ENCODE measurements at regions not wholly inside any gene's neighbourhood (a gene's known extent, or its start where the extent isn't known, plus 50 kb on each side); places are given as distances from the start of the nearest gene placed in this dataset.

GRCh38 chr18:61729322-61729721 is 163.5 kb downstream of the RNF152 start:
- H3K27ac ChIP-seq: no peak overlapping the region

GRCh38 chr18:61727241-61728193 is 165.3 kb downstream of the RNF152 start:
- TF ChIP-seq CTCF (conservative IDR thresholded peaks at IDR 0.05; ENCODE audit: low read depth, low read length): no peak
- no peak overlapping the region for H3K27ac ChIP-seq
- no peaks in the 10 kb centered on the region for H3K36me3 ChIP-seq (ENCODE audit: insufficient read depth)
- H3K9ac ChIP-seq: no peak overlapping the region
- H3K4me1 ChIP-seq (ENCODE audit: low read depth, poor library complexity, severe bottlenecking): no peaks in the 10 kb centered on the region
- no peak overlapping the region for H3K4me3 ChIP-seq (IDR thresholded peaks at IDR 0.05; ENCODE audit: insufficient read depth, low read depth, low read length)
- no peaks in the 10 kb centered on the region for H3K79me2 ChIP-seq (ENCODE audit: insufficient read depth, low read depth)
- no peaks in the 10 kb centered on the region for H4K20me1 ChIP-seq (ENCODE audit: insufficient read depth)
- H3K4me2 ChIP-seq: no peak overlapping the region
- H3K27me3 ChIP-seq (ENCODE audit: insufficient read depth, low read depth): no peaks in the 10 kb centered on the region
- no peak overlapping the region for H2AFZ ChIP-seq (ENCODE audit: low read depth)

More at GRCh38 chr18:61729322-61729721, 163.5 kb downstream of the RNF152 start:
- H3K4me2 ChIP-seq: no peak overlapping the region
- no peaks in the 10 kb centered on the region for H3K36me3 ChIP-seq (ENCODE audit: insufficient read depth)
- H3K79me2 ChIP-seq (ENCODE audit: insufficient read depth, low read depth): no peaks in the 10 kb centered on the region
- H3K9ac ChIP-seq: no peak overlapping the region
- H3K4me1 ChIP-seq (ENCODE audit: low read depth, poor library complexity, severe bottlenecking): no peaks in the 10 kb centered on the region
- TF ChIP-seq CTCF (conservative IDR thresholded peaks at IDR 0.05; ENCODE audit: low read depth, low read length): no peak
- H4K20me1 ChIP-seq (ENCODE audit: insufficient read depth): no peaks in the 10 kb centered on the region
- H3K4me3 ChIP-seq (IDR thresholded peaks at IDR 0.05; ENCODE audit: insufficient read depth, low read depth, low read length): no peak overlapping the region
- H3K27me3 ChIP-seq (ENCODE audit: insufficient read depth, low read depth): no peaks in the 10 kb centered on the region
- no peak overlapping the region for H2AFZ ChIP-seq (ENCODE audit: low read depth)

GRCh38 chr18:61724532-61724931 is 168.3 kb downstream of the RNF152 start:
- Histone ChIP-seq H3K4me1 (ENCODE audit: low read depth, poor library complexity, severe bottlenecking) (no peaks in the 10 kb centered on the region), H3K27me3 (ENCODE audit: insufficient read depth, low read depth) (no peaks in the 10 kb centered on the region), H4K20me1 (ENCODE audit: insufficient read depth) (no peaks in the 10 kb centered on the region), H3K27ac (no peak overlapping the region), H3K79me2 (ENCODE audit: insufficient read depth, low read depth) (no peaks in the 10 kb centered on the region), H2AFZ (ENCODE audit: low read depth) (no peak overlapping the region), H3K4me3 (IDR thresholded peaks at IDR 0.05; ENCODE audit: insufficient read depth, low read depth, low read length) (no peak overlapping the region), H3K9ac (no peak overlapping the region), H3K4me2 (no peak overlapping the region), H3K36me3 (ENCODE audit: insufficient read depth) (no peaks in the 10 kb centered on the region)
- no peak for TF ChIP-seq CTCF (conservative IDR thresholded peaks at IDR 0.05; ENCODE audit: low read depth, low read length)

GRCh38 chr18:61722247-61722646 is 170.6 kb downstream of the RNF152 start:
- Histone ChIP-seq H3K4me1 (ENCODE audit: low read depth, poor library complexity, severe bottlenecking) (no peaks in the 10 kb centered on the region), H3K27me3 (ENCODE audit: insufficient read depth, low read depth) (no peaks in the 10 kb centered on the region), H4K20me1 (ENCODE audit: insufficient read depth) (no peaks in the 10 kb centered on the region), H2AFZ (ENCODE audit: low read depth) (no peak overlapping the region), H3K27ac (no peak overlapping the region), H3K36me3 (ENCODE audit: insufficient read depth) (no peaks in the 10 kb centered on the region), H3K9ac (no peak overlapping the region), H3K4me3 (IDR thresholded peaks at IDR 0.05; ENCODE audit: insufficient read depth, low read depth, low read length) (no peak overlapping the region), H3K79me2 (ENCODE audit: insufficient read depth, low read depth) (no peaks in the 10 kb centered on the region), H3K4me2 (no peak overlapping the region)
- TF ChIP-seq CTCF (conservative IDR thresholded peaks at IDR 0.05; ENCODE audit: low read depth, low read length): no peak
